Inferior parietal cortex (tissue), 1 donor: ENCODE measurements at regions not wholly inside any gene's neighbourhood (a gene's known extent, or its start where the extent isn't known, plus 50 kb on each side); places are given as distances from the start of the nearest gene placed in this dataset.

Source experiments
- DNase-seq: peaks from one replicate; pipeline ENCODE4 v3.0.0-alpha.2; 2016; ENCODE audit errors: extremely low spot score

DNA sequence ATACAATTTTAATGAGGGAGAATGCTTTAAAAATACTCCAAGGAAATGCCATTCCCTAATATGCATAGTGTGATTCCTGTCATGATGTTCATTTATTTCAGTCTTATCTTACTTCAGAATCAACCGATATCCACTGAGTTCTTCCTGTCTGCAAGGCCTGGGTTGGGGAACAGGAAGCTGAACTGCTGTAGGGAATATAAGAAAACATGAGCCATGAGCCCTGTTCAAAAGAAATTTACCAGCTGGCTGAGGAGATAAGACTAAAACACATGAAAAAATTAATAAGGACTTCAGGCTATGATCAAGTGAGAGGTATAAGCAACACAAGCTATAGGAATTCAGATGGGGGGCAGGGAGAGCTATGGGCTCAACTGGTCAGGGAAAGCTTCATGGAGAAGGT, 184.7 kb downstream of the PLPP4 start:
- DNase-seq = no peak

DNA sequence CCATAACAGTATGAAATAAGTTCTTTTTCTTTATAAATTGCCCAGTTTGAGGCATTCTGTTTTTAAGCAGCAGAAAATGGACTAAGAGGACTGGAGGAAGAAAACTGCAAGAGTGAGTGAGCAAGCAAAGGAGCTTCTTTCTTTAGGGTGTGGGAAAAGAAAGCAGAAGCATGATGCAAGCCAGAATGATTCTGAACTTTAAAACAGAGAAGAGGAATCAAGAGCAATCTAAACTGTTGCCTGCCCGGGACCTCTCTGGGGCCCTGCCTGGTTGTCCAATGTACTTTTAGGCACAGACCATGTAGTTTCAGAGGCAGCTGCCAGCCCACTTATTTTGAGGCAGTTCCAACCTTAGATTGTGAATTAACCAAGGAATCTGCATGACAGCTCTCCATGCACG, 186.3 kb downstream of the PLPP4 start:
- DNase-seq = no peak

DNA sequence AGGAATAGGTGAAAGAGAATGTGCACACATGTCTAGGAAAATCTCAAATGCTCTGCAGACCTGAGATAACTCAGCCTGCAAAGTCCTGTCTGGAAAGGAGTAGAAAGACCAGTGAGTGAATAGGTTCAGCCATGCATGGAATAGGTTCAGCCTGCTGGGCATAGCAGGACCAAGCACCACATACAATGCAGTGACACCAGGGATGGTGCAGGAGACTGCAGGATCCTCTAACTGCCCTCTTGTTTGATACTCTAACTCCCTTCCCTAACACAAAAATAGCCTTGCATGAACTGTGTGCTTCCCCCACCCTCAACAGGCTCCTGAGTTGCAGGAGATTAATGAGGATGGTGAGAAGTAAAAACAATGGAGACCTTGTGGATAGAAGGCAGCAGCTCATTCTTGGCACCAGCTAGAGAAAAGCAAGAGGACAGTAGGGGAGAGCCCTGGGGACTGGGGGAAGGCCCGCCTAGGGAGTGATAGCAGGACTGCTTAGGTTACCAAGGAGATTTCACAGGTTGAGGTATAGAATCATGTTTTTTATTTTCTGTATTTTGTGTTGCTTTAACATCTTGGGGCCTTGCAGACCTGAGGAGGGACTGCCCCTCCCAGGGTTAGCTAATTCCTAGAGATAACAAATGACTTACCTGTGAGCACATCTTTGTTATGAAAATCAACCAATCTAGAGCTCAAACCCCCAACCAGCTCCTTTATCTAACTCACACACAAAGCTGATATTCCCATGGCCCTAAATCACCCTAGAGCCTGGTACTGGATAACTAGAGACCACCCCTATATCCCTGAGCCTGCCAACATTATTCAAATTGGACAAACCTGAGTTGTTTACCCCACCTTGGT, 187.8 kb downstream of the PLPP4 start:
- DNase-seq = no peak

DNA sequence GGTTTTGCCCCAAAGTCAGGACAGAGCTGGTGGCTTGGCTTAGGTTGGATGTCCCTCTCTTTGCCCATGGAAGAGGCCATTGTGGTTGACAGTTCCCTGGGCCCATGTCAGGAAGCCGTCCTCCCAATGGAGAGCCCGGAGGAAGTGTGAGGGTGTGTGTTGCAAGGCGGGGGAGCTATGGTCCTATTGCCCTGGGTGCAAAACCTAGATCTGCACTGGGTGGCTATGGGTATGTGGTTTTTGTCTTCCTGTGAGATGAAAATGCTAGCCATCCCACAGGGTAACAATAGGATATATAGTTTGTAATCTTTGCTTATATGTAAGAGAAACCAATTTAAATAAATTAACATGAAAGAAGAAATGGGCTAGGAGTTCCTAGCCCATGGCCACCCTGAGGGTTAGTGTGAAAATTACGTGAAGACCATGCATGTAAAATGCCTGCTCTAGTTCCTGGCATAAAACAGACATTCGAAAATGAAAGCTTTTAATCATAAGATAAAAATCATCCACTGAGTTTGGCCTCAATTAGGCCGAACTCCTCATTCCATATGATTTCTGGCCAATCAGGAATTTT, 189.2 kb downstream of the PLPP4 start:
- DNase-seq = no peak

DNA sequence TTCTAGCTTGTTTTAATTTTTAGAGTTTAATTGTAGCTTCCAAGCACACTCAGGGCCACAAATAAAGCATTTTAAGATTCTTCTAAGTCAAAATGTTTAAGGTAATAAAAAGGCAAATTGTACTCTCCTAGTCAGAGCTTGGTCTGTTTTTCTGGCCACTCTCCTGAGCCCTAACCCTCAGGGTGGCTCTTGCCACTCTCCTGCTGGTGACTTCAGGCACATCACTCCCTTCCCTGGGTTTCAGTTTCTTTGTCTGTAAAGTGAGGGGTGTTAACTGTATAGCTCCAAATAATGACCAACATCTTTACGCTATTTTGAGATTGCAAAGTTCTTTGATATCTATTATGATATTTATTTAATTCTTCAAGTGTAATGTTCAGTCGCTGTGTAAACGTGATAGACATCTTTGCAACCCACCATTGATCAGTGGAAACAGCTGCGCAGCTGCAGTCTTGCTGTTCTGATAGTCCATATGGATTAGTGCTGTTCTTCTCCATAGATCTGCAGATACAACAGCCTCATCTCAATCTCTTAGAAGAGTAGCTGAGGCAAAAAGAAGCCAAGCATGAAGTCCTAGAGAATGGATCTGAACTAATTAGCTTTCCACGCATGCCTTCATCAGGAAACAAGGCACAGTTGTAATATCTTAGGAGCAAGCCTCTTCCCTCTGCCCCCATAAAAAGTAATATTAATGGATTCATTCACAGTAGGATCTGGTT, 189.9 kb downstream of the PLPP4 start:
- DNase-seq = no peak

DNA sequence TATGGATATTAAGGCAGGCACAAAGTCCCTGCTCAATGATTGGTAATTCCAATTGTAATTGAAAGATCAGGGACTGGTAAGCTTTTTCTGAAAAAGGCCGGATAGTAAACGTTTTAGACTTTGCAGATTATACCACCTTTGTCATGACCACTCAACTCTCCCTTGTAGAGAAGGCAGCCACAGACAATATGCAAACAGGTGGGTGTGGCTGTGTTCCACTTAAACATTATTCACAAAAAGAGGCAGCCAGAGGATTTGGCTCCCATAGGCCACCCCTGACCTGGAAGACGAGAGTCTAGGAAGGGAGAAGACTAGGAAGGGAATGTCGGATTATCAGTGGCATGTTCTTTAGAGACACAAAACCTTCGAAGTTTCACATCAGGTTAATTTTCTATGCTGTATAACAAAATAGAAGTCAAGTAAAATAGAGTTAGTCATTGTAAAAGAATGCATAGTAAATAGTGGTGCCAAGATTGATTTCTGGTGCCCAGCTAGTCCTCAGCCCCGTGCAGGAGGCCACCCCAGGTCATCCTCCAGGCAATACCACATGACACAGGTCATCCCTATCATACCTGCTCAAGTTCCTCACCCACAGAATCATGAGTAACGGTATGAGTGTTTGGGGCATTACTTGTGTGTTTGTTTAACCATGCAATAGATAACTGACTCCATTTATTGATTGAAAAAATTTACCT, 193.8 kb downstream of the PLPP4 start:
- DNase-seq = no peak

DNA sequence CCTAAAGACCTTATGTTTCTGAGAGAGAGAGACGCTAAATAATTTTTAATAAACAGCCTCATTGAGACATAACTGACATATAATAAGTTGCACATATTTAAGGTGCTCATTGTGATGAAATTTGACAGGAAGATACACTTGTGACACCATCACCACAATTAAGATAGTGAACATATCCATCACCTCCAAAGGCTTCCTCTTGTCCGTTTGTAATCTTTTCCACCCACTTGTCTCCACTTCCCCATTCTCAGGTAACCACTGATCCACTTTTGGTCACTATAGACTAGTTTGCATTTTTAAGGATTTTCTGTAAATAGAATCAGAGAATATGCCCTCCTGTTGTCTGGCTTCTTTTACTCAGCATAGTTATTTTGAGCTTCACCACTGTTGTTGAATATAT, 195.1 kb upstream of the WDR11 start:
- DNase-seq = no peak

DNA sequence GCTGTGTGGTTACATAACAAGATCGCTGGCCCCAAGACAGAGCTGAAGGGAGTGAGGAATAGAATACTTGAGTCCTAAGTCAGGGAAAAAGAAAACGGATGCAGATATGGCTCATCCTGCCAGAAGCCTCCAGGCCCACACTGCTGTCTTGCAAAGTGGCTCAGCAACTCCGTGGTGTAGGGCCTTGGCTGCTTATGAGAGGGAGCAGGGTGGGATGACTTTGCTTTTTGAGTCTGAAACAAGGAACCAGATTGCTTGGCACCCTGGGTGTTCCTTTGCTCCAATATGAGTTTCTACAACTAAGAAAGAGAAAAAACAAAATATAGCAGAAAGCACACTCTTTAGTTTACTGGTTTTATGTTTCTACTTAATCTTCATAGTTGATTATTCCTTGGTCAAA, 193.8 kb upstream of the WDR11 start:
- DNase-seq = no peak

DNA sequence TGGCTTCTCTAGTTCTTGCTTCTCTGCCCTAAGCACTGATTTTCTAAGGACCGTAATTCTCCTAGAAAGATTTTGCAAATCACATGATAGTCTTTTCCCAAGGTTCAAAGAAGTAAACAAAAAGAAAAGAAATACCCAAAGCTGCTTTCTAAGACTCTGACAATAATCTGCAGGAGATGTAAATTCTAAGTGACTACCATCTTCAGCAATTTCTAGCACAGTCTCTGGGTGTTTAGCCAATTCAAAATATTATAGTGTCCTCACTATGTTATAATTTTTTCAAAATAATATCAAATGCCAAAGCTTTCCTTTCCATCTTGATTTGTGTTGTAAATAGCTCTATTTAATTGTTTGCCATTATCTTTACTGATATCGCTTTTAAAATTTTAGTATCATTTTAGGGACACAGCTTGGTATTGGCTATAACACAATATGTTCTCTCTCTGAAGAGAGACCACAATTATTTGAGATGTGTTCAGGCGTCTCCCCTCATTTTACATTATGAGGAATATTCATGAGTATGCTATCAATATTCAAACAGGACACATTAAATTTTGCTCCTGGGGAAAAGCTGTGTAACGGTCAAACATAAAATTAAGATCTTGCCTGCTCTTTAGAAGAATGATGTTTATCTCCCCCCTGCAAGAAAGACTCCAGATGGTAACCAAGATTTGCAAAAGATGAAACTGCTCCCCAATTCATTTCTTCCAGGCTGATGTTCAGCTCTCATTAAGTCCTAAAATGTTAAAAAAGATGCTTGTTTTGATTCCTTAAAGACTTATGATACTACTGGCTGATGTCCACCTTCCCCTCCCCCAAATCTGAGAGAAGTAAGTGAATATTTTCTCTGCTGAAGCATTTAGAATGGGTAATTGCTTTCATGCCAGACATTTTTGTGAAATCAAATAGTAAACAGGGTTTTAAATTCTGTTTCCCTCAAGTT, 191.9 kb upstream of the WDR11 start:
- no peak for DNase-seq

DNA sequence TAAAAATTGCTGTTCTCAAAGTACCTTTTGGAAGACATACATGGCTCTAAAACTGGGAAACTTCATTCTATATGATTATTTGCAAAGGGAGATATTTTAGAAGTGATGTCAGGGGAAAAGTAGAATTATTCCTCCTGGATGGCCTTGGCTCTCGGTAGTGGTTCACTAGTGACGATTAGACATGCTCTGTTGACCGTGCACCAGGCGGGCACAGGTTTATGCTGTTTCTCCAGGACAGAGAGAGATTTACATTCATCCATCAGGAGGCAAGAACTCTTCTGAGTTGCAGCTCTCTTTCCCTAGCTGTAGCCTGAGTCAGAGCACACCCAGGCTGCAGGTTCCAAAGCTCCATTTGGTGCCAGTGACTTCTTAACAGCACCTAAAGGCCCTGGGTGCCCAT, 184.9 kb upstream of the WDR11 start:
- DNase-seq = no peak

DNA sequence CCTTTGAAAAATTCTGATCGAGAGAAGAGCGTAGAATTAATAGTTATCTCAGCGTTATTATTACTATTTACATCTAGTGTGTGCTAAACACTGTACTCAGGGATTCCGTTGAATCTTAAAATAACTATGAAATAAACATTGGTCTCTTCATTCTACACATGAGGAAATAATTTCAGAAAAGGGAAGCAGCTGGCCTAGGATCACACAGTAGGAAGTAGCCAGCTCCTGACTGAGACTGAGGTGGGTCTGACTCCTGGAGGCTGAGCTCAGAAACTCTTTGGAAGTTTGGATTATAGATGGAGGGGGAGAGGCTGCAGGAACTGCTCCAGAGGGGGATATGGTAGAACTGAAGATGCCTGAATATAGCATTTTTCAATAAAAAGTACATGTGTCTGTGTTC, 183.9 kb upstream of the WDR11 start:
- DNase-seq = no peak

DNA sequence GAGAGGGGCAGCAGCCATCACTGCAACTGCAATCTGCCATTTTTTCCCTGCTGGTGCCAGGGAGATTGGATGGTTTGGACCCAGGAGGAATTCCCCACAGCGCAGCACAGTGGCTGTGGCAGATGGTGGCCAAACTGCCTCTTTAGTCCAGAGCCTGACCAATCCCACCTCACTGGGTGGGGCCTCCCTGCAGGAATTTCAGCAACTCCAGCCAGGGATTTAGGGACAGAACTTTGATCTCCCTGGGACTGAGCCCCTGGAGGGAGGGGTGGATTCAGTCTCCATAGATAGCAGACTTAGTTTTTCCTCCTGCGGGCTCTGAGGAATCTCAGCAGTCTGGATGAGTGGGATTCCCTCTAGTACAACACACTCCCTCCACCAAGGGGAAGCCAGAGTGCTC, 179.7 kb upstream of the WDR11 start:
- DNase-seq = no peak

DNA sequence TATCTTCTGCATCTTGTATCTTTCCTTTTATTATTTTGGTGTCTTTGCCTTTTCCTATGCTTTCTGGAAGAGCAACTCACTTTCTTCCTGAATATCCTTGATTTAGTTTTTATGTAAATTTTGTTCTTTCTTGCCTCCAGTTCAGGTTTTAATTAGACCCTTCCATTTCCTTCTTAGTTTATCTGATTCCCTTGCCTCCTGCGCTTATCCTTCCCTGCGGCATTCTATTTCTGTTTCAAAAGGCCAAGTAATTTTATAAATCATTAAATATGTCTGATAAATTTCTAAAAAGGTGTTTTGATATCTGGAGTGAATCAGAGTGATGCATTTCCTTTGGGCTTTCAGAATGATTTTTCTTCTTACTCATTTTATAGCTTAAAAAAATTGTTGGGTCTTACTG, 167.7 kb upstream of the WDR11 start:
- DNase-seq = no peak

DNA sequence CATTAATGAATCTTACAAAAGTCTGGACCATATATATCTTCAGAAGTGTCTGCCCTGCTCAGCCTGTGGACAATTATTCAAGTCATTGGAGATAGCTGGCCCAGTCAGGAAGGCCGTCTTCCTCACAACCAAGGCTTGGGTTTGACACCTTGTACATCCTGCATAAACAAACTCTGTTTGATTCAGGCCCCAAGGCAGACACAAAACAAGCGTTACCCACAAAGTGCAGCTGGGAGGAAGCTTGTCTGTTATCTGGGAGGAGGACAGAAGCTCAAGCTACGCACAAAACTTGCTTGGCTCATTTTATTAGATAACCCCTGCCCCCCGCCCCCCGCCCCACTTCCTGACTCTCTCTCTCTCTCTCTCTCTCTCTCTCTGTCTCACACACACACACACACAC, 166.9 kb upstream of the WDR11 start:
- DNase-seq = no peak

DNA sequence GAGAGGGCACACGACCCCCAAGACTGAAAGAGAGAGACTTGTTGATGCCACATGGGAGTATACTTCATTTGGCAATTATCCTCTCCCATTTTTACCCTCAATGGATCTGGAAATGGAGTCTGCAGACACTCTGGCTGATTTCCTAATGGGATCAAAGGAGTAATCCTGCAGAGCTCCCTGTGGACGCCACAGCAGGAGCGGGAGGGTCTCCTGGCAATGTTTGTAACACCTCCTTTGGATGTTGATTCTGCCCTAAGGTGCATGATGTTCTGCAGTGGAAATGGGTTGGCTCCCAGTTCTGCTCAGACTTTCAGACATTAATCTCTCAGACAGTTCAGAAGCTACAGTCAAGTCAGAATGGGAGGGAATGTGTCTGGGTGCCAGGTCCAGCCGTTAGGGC, 166.0 kb upstream of the WDR11 start:
- DNase-seq = no peak

DNA sequence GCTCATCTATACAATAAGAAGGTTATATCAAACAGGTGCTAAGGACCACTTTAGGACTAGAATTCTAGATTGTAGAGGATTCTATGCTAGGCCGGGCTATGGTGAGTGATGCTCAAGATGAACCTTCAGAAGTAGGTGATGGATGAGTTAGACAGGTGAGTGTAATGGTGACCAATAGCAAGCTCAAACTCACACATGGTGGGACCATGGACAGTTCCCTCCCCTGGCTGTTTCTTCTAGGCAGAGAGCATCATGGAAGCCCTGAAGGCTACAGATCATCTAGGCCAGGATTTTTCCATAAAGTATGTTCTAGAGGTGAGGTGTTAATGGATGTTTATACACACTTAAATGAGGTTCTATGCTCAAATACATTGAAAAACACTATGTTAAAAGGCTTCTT, 162.2 kb upstream of the WDR11 start:
- no peak for DNase-seq

DNA sequence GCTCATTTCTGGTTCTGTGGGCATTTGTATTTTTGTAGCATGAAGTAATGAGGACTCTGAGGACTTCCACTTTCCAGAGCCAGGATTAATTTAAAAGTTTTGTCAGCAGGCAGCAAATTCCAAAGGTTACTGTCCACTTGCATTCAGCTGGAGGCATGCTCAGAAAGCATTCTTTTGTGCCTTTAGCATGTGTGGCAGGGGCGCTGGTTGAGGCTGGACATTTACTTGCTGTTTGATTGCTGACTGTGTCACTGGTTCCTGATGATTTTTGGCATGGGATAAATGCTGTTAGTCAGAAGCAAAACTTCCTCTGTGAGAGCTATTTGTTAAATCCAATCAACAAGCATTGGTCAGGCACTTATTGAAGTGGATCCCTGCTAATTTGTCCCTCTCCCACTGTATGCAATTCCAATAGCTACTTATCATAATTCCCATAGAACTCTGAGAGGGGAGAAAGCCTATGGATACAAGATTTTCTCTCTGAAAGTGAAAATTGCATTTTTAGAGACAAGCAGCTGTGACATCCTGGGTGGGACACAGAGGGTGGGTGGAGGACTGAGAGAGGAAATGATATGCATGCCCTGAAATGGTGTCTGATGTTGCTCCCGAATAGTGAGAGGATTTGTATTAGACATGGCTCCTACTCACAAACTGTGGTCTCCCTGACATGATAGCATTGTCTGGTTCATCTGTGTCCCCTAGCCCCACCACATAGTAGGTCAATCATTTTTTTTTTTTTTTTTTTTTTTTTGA, 161.2 kb upstream of the WDR11 start:
- no peak for DNase-seq

DNA sequence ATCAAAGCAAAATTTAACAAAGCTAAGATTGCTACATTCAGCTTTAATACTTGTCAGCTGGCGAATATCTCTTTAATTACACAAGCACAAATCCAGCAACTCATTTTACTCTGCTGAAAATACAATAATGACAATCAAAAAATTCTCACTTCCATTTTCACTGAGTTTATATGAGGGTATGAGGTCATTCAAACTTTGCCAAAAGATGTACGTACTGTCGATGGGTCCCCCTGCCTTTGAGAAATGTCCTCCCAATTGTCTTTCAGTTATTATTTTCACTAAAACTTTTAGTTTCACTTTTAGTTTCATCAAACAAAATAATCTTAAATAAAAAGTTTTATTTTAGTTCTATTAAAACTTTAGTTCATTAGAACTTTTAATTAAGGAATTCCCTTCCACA, 159.5 kb upstream of the WDR11 start:
- no peak for DNase-seq

DNA sequence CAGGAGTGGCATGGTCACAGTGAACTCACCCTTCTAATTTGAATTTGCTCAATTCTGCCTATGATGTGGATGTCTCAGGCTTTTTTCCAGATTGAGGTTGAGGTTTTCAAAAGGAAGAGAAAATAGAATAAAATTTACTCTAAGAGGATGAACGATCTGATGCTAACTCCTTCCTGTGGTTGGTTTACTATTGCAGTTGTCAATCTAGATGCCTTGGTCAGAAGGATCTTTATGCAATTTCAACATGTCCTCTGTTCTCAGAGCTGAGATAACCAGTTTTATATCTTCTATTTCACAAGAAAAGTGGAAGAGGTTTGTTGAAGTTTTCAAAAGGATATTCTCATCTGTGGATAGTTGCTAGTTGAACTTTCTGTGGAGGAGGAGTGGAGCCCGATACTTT, 150.7 kb upstream of the WDR11 start:
- DNase-seq = no peak

DNA sequence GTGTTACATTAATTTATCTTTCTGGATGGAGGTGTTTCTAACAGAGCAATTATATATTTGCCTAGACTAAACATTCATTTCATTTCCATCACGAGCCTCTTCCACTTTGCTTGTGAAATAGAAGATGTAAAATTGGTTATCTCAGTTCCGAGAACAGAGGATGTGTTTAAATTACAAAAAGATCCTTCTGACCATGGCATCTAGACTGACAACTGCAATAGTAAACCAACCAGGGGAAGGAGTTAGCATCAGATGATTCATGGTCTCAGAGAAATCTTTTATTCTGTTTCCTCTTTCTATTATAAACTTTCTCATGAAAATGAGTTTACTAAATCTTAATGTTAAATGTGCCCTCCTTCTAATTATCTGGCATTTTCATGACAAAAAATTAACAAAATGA, 149.8 kb upstream of the WDR11 start:
- DNase-seq = no peak

DNA sequence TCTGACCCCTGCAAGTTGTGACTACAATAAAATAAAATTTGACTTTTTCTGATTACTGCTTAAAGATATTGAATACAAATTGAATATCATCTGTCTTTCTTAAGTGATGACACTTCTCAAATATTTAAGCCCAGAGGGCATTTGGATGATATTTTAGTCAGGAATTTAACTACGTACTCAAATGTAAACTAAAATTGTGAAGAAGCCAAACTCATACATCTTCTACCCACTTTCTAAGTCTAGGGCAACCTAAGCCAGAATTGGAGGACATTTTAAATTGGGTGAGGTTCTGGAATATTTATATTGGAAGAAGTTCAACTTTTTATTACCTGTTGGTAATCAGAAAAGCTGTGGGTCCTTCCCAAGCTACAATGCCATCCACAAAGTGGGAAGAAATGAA, 149.1 kb upstream of the WDR11 start:
- no peak for DNase-seq
